ENCODE measurements at regions not wholly inside any gene's neighbourhood (a gene's known extent, or its start where the extent isn't known, plus 50 kb on each side); places are given as distances from the start of the nearest gene placed in this dataset.

GRCh38 chr13:40480012-40480914 lies 186.2 kb downstream of the FOXO1 start:
- 2% methylated on average over 14 of the region's 19 CpGs for WGBS (ENCODE audit: insufficient coverage, low coverage, missing lambda C conversion rate)
- TF ChIP-seq RBM25 (IDR thresholded peaks at IDR 0.05; ENCODE audit: low read depth, low read length, severe bottlenecking) (peak; percentile 4), ZNF395 (CRISPR knock-in tag; IDR thresholded peaks at IDR 0.05) (no peak)
- Histone ChIP-seq H3K9me1 (ENCODE audit: control insufficient read depth, insufficient read depth, low read length) (no peaks in the 10 kb centered on the region), H3K4me3 (no peak overlapping the region), H3K36me3 (ENCODE audit: control insufficient read depth, insufficient read depth, low read length) (no peaks in the 10 kb centered on the region), H3K4me2 (ENCODE audit: insufficient read depth, low read length) (no peak overlapping the region), H3K9me3 (replicated peaks; ENCODE audit: control insufficient read depth, insufficient read depth, low read depth, low read length) (no peaks in the 10 kb centered on the region), H3K9ac (ENCODE audit: insufficient read depth in 1 of 2, low read depth in 2 of 2, low read length in 2 of 2) (no peak overlapping the region), H3K27me3 (ENCODE audit: control insufficient read depth in 2 of 2, insufficient read depth in 2 of 2, low read length in 2 of 2) (peaks cover 0 to 46% of the 10 kb centered on the region in 2 experiments; a peak in 4 of 5 replicates), H3K27ac (ENCODE audit: extremely low read depth, low read depth, low read length) (no peak overlapping the region), H3K4me1 (replicated peaks in 1 of 2; ENCODE audit: control insufficient read depth in 2 of 2, insufficient read depth in 2 of 2, low read length in 2 of 2) (no peaks in the 10 kb centered on the region), H3K79me2 (ENCODE audit: control insufficient read depth, insufficient read depth, low read length) (no peaks in the 10 kb centered on the region), H4K20me1 (replicated peaks; ENCODE audit: control insufficient read depth, insufficient read depth, low read length) (no peaks in the 10 kb centered on the region), H2AFZ (ENCODE audit: low read depth, low read length) (no peak overlapping the region)
- intact Hi-C loops (cut with micrococcal nuclease) = no loop called here
- in situ Hi-C loops (cut with MboI) = no loop called here
- BruUV-seq (replicated peaks) = no TSS peak
- ChIA-PET POLR2A (interaction anchor here (1.9 kb wide), 1 partner anchor 10 kb away, joined by 6 read pairs; no protein-coding TSS in a partner anchor), CTCF (ENCODE audit: low intra/inter-chr PET ratio) (no interaction called here)
- ATAC-seq (no peak), FAIRE-seq (no peak), DNase-seq (ENCODE audit: extremely low read depth in 1 of 4, low spot score in 3 of 4) (no peak)
